NCI-H1930 (cell line): ENCODE measurements at regions not wholly inside any gene's neighbourhood (a gene's known extent, or its start where the extent isn't known, plus 50 kb on each side); places are given as distances from the start of the nearest gene placed in this dataset.

Experiments
- DNase-seq, 2 experiments: peaks; one replicate each; lab custom pipeline; 2025; lab: John Stamatoyannopoulos, UW

- DNase-seq = no peak
Observed at GRCh38 chr11:43626798-43627197, 53.7 kb upstream of the HSD17B12 start.
